Activated CD8-positive, alpha-beta memory T cell treated with anti-CD3 and anti-CD28 coated beads, Interleukin-2, amount 50 U/mL, for 48 hours (primary cell): ENCODE measurements at regions not wholly inside any gene's neighbourhood (a gene's known extent, or its start where the extent isn't known, plus 50 kb on each side); places are given as distances from the start of the nearest gene placed in this dataset.

Source experiments
- DNase-seq: peaks from one replicate; pipeline ENCODE4 v3.0.0-alpha.2; 2020

DNA sequence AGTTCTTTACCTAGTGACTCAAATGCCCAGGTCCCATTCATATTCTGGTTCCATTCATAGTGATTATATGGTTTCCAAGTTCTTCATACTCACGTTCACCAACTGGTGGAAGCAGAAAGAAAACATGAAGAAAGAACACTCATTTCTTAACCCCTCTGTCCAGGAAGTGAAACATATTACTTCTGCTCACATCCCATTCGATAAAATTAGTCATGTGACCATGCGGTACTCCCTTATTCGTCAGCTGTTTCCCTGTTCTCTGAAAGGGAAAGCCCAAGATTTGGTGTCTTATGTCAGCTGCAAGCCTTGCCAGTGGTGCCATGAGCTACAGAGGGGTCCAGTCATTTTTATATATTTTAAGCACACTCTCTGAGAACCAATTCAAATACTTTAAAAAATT, 387.0 kb upstream of the DMAC1 start:
- no peak for DNase-seq

DNA sequence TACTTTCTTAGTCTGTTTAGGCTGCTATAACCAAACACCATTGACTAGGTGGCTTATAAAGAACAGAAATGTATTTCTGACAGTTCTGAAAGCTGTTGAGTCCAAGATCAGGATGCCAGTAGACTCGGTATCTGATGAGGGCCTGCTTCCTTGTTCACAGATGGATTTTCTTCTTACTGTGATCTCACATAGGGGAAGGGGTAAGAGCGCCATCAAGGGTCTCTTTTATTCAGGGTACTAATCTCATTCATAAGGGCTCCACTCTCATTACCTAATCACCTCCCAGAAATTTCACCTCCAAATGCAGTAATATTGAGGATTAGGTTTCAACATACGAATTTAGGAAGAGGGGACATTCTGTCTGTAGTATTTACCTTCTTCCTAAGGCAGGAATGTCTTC, 384.0 kb upstream of the DMAC1 start:
- DNase-seq, result no peak

DNA sequence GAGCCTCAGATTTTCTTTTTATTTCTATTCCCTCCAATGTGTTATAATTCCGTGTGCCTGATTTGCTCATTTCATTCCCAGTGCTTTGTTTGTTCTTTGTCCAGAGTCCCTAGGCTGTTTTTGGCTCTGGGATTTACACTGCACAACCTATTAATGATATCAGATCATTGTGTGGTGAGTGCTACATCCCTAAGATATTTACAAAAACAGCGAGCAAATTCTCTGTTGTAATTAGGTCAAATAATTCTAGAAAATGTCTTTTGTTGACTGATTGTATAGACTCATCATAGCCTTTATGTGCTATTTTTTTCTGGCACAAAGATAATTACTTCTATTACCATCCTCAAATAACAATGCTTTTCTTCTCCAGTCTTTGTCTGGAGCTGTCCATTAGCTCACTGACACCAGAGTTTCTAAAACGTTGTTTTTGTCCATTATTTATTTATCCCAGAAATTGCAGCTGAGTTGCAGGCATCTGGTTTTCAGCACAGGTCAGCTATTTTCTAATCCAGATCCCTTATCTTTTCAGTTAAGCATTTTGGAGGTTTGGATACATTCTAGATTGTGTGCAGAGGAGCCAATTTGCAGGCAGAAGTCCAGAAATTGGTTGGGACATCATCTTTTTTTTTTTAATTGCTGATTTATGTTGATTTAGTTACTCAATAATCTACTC, 379.9 kb upstream of the DMAC1 start:
- DNase-seq, result no peak

DNA sequence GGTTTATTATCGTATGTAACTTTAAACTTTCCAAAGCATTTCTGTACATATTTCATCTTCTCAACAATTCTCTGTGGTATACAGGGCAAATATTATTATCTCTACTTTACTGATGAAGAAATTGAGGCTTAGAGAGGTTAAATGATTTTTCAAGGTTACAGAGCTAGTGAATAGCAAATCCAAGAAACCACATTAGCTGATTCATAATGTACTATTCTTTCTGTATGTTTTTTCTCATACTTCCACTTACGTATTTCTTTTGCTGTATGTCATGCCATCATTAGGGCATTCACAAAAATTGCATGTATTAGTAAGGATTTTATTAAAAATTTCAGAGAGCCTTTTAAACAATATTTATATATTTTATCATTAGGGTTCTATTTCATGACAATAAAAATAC, 372.4 kb upstream of the DMAC1 start:
- no peak for DNase-seq

DNA sequence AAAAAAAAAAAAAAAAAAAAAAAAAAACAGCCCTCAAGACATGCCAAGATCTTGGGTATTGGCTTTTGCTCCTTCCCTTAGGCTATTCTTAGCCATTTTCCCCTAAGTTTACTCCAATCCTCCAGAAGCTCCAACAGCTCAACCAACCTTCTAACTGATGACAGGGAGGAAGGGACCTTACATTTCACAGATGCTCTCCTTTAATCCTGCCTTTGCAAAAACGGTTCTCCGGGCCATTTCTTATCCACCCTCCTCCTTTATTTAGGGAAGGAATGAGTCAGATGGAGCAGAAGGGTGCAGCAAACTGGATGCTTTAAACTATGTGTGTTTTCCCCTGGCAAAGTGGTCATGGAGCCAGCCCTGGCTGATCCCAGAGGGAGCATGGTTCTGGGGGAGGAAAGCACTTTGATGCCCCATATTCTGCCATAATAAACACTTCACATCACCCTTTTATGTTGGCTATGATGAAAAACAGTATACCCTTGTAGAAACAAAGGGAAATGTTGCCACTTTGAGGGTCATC, 369.4 kb upstream of the DMAC1 start:
- DNase-seq, result no peak

DNA sequence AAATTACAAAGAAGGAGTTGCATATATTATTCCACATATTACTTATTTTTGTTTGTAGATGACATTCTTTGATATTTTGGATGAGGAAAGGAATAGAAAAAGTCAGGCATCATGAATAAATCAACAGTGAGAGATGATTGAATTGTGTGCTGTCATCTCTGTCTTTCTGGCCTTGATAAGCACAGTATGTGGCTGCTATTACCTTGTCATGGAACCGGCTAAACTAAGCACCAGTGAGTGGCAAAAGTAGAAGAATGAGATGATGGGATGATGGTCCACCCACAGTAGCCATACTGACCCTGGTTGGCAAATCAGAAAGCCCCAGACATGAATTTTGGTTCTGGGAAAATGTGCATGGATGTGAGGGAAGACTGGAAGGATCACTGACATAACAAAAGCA, 361.2 kb upstream of the DMAC1 start:
- no peak for DNase-seq

DNA sequence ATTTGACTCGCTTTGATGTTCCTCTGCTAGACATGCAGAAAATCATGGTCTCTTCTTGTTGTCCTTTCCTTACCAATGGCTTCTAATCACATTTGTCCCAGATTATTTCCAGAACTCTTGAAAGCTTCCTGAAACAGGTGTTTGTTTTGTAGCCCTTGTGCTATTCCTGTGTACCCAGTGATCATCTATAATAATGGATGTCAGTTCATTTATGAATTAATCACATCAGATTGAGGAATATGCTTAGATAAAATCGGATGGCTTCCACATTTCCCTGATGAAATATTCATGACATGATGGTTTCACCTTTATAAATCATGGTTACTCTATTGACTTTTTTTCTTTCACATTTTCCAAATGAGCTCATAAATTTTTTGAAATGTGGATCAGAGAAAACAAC, 359.0 kb upstream of the DMAC1 start:
- DNase-seq, result no peak

DNA sequence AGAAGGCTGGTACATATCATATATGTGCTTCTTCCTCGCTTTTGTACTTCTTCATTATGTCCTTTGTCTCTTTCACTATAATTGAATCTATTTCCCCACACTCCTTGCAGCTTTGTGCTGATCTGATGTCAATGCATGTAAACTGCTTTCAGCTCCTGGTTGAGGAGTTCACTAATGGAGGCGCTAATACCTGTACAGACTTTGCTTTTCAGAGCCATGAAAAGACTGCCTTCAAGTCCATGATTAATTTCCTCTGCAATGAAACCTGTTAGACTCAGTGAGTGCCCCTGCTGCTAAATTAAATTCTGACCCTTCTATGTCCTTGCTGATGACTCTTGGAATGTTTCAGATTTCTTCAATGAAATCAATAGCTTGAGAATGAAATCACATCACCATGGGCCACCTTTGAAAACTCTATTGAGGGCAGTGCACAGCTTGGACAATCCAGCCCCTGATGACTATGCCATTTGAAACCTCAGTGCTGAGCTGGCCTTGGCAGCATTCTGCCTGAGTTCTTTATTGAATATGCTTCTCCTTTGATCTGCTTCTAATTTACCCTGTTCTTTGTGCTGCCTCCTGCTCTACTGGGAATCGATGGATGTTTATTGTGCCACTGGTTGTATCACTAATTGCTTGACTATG, 358.2 kb upstream of the DMAC1 start:
- no peak for DNase-seq

DNA sequence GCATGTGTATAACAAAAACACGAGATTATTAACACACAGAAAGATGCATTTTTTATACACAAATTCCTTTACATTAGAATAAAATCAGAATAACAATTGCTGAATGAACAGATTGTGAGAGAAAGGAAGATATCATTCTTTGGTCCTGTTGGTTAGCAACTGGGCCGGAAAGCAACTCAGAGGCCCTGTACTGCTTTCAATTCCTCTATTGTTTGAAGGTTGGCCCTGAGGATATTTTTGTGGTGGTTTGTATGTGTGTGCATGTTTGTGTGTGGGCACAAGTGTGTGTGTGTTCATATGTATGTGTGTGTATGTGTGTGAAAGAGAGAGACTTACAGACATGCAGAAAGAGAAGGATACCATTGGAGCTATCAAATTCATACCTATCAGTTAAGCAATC, 356.8 kb upstream of the DMAC1 start:
- DNase-seq, result no peak

DNA sequence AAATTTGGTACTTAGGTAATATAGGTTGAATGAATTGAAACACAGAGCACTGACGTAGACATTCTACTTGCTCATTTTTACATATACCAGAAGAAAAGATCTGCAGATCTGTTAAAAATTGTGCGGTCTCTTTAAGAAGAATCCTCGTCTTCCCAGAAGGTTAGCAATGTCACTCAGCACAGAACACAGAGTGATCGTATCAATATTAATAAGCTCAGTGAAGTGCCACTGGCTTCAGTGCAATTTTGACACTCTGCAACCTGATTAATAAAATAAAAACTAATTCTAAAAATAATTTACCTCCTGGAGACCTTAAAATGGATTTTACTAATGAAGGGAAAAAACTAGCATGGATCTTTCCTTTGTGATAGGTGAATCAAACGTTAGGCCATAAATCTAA, 356.1 kb upstream of the DMAC1 start:
- no peak for DNase-seq

DNA sequence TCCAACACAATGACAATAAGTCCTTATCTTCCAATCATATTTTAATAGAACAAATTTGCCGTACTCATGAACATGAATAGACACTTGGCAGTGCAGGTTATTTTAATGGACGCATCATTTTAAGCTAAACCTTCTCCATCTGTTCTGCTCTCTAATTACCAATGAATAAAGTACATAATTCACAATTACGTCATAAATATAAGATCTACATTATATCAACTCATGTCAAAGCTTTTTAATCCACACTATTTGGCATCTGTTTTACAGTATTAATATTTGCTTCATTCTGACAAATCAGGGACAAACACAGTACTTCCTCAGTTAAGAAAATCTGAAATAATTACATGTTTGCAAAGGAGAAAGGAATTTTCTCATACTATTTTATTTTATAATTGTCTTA, 344.1 kb upstream of the DMAC1 start:
- no peak for DNase-seq

DNA sequence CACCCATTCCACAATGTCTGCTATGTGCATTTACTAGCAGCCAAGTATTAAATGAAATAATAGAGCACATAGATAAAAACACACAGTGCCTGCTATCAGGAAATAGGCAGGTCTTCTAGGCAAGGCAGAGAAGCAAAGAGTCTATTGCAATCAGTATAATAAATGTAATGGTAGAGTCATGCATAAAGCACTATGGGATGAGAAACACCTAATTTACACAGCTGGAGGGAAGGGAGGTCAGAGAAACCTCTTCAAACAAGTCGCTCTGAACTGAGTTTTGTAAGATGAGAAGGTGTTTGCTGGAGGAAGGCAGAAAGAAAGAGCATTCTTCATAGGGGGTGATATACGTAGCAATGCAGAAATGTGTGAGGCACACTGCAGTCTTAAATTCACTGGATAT, 341.0 kb upstream of the DMAC1 start:
- no peak for DNase-seq

DNA sequence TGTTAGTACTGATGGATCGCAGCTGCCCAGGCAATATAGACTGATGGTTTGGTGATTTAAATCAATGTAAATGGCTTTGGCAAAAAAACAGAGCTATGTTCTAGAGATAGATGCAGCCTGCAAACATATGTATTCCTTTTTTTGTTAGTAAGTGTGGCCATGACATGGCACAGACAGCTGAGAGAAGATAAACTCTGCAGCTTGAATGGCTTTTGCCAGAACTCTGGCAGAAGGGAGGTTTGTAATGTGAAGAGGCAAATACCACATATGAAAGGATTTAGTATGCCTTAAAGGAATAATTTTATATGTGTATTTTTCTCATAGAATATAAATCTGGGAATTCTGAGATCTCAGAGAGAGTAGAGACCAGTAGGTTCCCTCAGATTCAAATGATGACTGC, 340.2 kb upstream of the DMAC1 start:
- no peak for DNase-seq

DNA sequence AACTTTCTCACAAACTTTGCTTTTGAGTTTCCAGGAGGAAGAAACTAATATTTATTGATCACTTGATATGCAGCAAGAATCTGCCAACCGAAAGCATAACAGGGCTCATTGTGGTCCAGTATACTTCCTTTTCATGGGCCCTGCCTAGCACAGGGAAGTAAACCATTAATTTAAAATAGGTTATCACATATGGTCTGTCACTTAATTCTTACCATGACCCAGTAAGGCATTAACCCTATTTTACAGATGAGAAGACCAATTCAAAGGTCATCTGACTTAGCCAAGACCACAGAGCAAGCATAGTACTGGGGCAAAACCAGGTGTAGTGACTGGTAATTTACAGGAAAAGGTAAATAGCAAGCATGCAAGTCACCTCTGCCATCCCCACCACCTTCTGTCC, 336.9 kb upstream of the DMAC1 start:
- no peak for DNase-seq

DNA sequence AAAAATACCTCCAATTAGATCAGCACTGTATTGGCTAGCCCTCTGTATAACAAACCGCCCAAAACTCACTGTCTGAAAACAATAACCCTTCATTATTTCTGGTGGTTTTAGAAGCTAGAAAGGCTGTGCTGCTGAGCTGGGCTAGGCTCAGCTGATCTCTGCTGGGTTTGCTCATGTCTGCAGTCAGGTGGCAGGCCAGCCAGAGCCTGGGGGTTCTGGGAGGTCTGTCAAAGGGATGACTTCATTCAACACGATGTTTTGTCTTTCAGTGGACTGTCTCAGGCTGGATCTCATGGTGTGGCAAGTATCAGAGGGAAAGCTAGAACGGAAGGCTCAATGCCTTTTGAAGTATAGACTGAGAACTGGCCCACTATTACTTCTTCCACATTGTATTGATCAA, 335.1 kb upstream of the DMAC1 start:
- DNase-seq, result no peak

DNA sequence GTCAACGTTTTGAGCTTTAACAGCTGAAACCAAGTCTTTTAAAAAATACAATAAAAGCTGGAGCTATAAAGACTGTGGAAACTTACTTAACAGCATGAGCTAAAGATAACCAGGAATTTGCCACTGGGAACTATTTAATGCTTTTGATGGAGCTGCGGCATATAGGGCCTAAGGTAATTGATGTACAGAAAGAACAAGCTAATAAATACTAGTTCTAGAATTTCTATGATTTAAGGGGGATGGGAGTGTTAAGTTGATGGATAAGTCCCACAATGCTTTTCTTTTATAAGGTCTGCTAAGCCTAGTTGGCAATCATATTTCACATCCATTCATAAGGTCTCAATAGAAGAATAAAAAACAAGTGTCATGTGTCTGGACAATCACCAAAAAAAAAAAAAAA, 334.0 kb upstream of the DMAC1 start:
- no peak for DNase-seq

DNA sequence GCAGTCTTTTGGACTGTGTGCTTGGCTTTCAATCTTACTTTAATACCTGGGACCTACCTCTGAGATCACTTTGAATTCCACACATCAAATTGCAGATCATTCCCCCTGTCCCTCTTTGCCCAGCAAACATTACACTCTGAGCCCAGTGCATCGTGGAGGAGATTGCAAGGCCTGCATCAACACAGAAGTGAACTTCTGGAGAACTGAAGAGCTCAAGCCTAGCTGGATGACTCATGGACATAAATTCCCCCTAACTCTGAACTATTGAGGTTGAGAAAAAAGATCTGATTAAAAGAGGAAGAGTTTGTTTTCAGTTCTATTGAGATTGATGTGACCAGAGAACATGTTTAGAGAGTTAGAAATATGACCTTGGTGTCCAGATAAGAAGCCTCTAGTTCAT, 316.0 kb upstream of the DMAC1 start:
- DNase-seq, result peak; percentile 55

DNA sequence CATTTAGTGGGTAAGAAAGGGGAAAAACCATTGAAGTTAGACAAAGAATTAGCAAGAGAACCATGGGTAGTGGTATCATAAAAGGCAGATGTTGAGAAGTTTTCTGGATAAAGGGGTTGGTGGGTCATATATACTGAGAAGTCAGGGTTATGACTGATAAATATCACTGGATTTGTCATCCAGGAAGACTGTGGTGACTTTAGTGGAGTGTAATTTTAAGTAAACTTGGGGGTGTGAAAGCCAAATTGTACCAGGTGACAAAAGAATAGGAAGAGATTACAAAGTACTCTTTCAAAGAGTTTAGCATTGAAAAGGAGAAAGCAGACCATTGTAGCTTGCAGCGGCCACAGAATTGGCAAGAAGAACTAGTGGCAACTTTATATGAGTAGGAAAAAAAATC, 315.2 kb upstream of the DMAC1 start:
- DNase-seq, result no peak

DNA sequence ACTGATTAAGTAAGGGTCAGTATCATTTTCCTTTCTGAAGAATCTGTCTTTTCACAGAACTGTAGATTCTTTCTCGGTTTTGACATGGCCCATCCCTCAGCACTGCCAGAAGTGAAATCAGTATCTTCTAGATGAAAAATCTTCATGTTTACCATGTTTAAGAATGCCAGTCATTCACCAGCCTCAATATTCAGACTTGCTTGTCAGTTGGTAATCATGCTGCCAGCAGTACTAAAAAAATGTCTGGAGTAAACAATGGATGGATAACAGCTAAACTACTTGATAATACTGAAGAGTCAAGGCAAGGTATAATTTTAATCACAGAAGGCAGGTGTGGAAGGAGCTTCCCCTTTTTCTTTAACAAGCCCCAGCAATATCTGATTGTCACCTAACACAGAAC, 306.8 kb upstream of the DMAC1 start:
- no peak for DNase-seq

DNA sequence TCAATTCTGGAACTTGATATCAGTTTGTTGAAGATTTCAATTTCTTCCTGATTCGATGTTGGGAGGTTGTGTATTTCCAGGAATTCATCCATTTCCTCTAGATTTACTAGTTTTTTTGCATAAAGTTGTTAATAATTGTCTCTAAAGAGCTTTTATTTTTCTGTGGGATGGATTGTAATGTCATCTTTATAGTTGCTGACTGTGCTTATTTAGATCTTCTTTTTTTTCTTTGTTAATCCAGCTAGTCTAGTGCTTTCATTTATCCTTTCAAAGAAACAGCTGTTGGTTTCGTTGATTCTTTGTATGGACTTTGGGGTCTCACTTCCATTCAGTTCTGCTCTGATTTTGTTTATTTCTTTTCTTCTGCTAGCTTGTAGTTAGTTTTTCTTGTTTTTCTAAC, 302.0 kb upstream of the DMAC1 start:
- no peak for DNase-seq

DNA sequence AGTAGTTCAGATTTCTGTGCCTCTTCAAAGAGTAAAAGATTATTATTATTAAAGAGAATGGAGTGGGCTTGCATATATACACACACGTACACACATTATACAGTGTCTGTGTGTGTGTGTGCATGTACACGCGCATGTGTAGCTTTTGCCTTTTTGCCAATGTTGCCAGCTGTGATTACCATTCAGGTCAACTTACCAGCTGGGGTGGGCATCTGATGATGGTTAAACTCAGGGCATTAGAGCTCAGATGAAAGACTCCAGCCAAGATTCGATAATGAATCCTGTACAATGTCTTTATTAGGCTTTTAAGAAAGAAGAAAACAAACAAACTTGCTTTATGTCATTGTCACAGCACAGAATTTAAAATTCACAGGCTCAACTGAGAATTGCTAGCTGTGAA, 296.5 kb upstream of the DMAC1 start:
- DNase-seq, result no peak

DNA sequence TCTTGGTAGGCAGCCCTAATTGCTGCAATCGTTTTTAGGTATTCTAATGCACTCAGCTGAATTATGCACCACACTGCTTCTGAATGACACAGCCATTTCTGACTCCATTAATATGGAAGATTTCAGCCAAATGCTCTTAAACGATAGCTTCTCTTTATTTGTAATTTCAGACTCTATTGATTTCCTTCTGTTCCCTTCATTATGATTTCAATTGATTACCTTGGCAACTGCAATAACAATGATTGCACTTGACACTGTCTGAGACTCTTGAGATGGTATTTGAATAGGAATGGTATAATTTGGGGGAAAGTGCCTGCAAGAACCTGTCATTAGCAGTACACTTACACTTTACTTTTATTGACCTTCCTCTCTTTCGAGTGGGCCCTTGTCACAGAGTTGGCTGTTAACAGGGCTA, 296.1 kb upstream of the DMAC1 start:
- no peak for DNase-seq

DNA sequence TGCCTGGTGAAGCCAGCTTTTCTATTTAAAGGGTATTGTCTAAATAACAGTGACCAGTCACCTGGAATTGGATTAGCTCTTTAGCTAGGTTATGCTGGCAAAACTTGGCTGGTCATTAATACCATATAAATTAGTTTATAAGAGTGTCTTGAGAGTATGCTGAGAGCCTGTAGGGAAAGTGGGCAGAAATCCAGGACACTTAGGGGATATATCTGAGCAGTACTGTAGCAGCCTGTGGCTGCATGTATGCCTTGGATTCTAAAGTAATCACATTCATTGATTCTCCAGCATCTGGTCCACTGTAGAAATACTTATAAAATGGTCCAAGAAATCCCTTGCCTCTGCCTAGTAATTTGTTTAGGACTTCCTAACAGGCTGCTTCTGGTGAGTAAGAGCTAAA, 288.9 kb upstream of the DMAC1 start:
- DNase-seq, result no peak

DNA sequence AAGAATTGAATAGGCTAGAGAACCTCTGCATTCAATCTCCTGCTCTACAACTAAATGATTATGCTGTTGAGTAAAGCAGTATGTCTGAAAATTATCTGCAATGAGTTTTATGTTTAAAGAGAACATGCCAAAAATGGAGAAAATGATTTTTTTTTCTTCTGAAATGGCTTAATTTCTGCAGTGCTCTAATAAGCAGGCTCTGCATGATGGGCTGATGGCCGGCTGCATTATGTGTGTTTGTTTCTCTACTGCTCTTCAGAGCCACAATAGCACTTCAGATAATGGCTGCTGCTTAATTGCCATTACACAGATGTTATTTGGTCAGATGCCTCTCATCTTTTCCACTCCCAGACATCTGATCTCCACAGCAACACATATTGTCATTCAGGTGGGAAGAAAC, 286.4 kb upstream of the DMAC1 start:
- no peak for DNase-seq

DNA sequence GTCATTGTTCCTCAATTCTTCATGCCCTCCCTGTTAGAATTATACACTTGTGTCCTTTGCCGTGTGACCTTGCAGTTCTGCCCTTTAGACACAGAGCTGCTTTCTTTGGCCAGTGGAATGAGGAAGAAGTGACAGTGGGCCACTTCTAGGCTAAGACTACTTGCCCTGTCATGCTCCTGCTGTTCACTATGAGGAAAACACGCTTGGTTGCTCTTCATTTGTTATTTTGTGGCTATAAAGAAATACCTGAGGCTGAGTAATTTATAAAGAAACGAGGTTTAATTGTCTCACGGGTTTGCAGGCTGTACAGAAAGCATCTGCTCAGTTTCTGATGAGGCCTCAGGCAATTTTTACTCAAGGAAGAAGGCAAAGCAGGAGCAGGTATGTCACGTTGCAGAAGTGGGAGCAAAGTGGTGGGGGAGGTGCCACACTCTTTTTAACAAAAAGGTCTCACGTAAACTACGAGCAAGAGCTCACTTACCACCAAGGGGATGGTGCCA, 279.1 kb upstream of the DMAC1 start:
- no peak for DNase-seq
